Mesenchymal stem cell (in vitro differentiated cells and primary cell): ENCODE measurements at regions not wholly inside any gene's neighbourhood (a gene's known extent, or its start where the extent isn't known, plus 50 kb on each side); places are given as distances from the start of the nearest gene placed in this dataset.

Experiments
- DNase-seq: peaks from one replicate; pipeline ENCODE4 v3.0.0-alpha.2; 2013
- H2AFZ ChIP-seq: one replicate; pipeline ENCODE4 v1.6.1; 2013; ENCODE audit warnings: low read depth, mild to moderate bottlenecking, control low read depth, inconsistent platforms, low read length, moderate library complexity
- H2AK5ac ChIP-seq: 2 replicates; pipeline ENCODE4 v1.6.1; 2013; ENCODE audit warnings: low read length, moderate library complexity, mild to moderate bottlenecking, inconsistent platforms; ENCODE audit not compliant: severe bottlenecking
- H2BK120ac ChIP-seq: one replicate; pipeline ENCODE4 v1.6.1; 2013; ENCODE audit warnings: low read depth, mild to moderate bottlenecking, inconsistent platforms, low read length, moderate library complexity
- H2BK12ac ChIP-seq, 2 experiments: one replicate each; pipeline ENCODE4 v1.6.1; 2013; ENCODE audit warnings: inconsistent platforms in 2 of 2, low read length in 2 of 2, mild to moderate bottlenecking in 2 of 2, moderate library complexity in 2 of 2, control low read depth in 1 of 2
- H2BK15ac ChIP-seq: one replicate; pipeline ENCODE4 v1.6.1; 2013; ENCODE audit warnings: mild to moderate bottlenecking, low read depth, inconsistent platforms; ENCODE audit not compliant: poor library complexity, severe bottlenecking
- H2BK5ac ChIP-seq: 2 replicates; pipeline ENCODE4 v1.6.1; 2013; ENCODE audit warnings: low read depth, mild to moderate bottlenecking, low read length, control low read depth, inconsistent platforms; ENCODE audit not compliant: poor library complexity, severe bottlenecking
- H3K14ac ChIP-seq, 2 experiments: one replicate each; pipeline ENCODE4 v1.6.1; 2013; ENCODE audit warnings: inconsistent platforms in 2 of 2, low read length in 2 of 2, control low read depth in 1 of 2, mild to moderate bottlenecking in 1 of 2, moderate library complexity in 1 of 2
- H3K18ac ChIP-seq, 2 experiments: one replicate each; pipeline ENCODE4 v1.6.1; 2013; ENCODE audit warnings: inconsistent platforms in 2 of 2, low read length in 2 of 2, control low read depth in 1 of 2, low read depth in 1 of 2, mild to moderate bottlenecking in 1 of 2
- H3K23ac ChIP-seq, 2 experiments: one replicate each; pipeline ENCODE4 v1.6.1; 2013; ENCODE audit warnings: inconsistent platforms in 2 of 2, low read length in 2 of 2, mild to moderate bottlenecking in 2 of 2, moderate library complexity in 2 of 2, control low read depth in 1 of 2
- H3K27ac ChIP-seq: 2 replicates; pipeline ENCODE4 v1.5.1; 2013; ENCODE audit warnings: mild to moderate bottlenecking, moderate library complexity, low read length, control low read depth, inconsistent platforms; ENCODE audit not compliant: poor library complexity, severe bottlenecking
- H3K27me3 ChIP-seq, 2 experiments: 2 replicates each; pipeline versions ENCODE4 v1.6.1 to v1.7.0; 2013; ENCODE audit warnings: low read length in 2 of 2, mild to moderate bottlenecking in 2 of 2, moderate library complexity in 2 of 2, control low read depth in 1 of 2, inconsistent platforms in 1 of 2; ENCODE audit not compliant: control insufficient read depth in 1 of 2, insufficient read depth in 1 of 2
- H3K36me3 ChIP-seq, 2 experiments: 2 replicates each; pipeline versions ENCODE4 v1.6.1 to v1.7.0; 2013; ENCODE audit warnings: low read length in 2 of 2, control low read depth in 1 of 2, inconsistent platforms in 1 of 2, low read depth in 1 of 2, mild to moderate bottlenecking in 1 of 2; ENCODE audit not compliant: insufficient read depth in 2 of 2, control insufficient read depth in 1 of 2
- H3K4ac ChIP-seq, 2 experiments: one replicate each; pipeline ENCODE4 v1.6.1; 2013; ENCODE audit warnings: inconsistent platforms in 2 of 2, low read length in 2 of 2, mild to moderate bottlenecking in 2 of 2, moderate library complexity in 2 of 2, control low read depth in 1 of 2, low read depth in 1 of 2
- H3K4me1 ChIP-seq: 2 replicates; pipeline ENCODE4 v1.6.1; 2013; ENCODE audit warnings: low read depth, low read length, control low read depth; ENCODE audit not compliant: control insufficient read depth, insufficient read depth
- H3K4me2 ChIP-seq: 2 replicates; pipeline ENCODE4 v1.6.1; 2013; ENCODE audit warnings: low read length, mild to moderate bottlenecking, inconsistent platforms; ENCODE audit not compliant: poor library complexity, severe bottlenecking
- H3K4me3 ChIP-seq, 2 experiments: 2 replicates each; pipeline versions ENCODE4 v1.5.1 to v1.7.0; 2013; ENCODE audit warnings: low read length in 2 of 2, mild to moderate bottlenecking in 2 of 2, control low read depth in 1 of 2, low read depth in 1 of 2; ENCODE audit not compliant: insufficient read depth in 1 of 2
- H3K79me1 ChIP-seq: replicated peaks from 2 replicates; pipeline ENCODE4 v1.6.1; 2013; ENCODE audit warnings: mild to moderate bottlenecking, control low read depth, low read length, inconsistent platforms; ENCODE audit not compliant: poor library complexity, severe bottlenecking
- H3K9ac ChIP-seq: 2 replicates; pipeline ENCODE4 v1.7.0; 2013; ENCODE audit warnings: mild to moderate bottlenecking, low read length, moderate library complexity
- H3K9me3 ChIP-seq: 2 replicates; pipeline ENCODE4 v1.7.0; 2013; ENCODE audit warnings: mild to moderate bottlenecking, low read length; ENCODE audit not compliant: control insufficient read depth
- H4K8ac ChIP-seq: one replicate; pipeline ENCODE4 v1.6.1; 2013; ENCODE audit warnings: inconsistent platforms, mild to moderate bottlenecking, low read length, moderate library complexity
- H4K91ac ChIP-seq: one replicate; pipeline ENCODE4 v1.6.1; 2013; ENCODE audit warnings: mild to moderate bottlenecking, low read length, inconsistent platforms
- WGBS: methylation state at CpG from one replicate; pipeline ENCODE4 v1.1.7; 2013; ENCODE audit warnings: mixed read lengths; 5-methylcytosine and 5-hydroxymethylcytosine counted together

DNA sequence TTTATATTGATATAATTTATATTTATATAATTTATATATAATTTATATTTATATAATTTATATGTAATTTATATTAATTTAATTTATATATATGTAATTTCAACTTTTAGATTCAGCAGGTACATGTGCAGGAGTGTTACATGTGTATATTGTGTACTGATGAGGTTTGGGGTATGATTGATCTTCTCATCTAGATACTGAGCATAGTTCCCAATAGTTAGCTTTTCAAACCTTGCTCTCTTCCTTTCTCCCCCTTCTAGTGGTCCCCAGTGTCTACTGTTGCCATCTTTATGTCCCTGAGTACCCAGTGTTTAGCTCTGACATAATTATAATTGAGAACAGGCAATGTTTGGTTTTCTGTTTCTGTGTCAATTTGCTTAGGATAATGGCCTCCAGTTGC, 1335.3 kb upstream of the CDH2 start:
- Histone ChIP-seq H2AK5ac (no peak overlapping the region), H4K8ac (no peak overlapping the region), H2BK120ac (no peak overlapping the region), H4K91ac (no peak overlapping the region), H3K9me3 (peaks cover 6% of the 10 kb centered on the region), H3K36me3 (no peaks in the 10 kb centered on the region), H3K18ac (no peak overlapping the region), H3K4ac (no peak overlapping the region), H3K4me1 (no peaks in the 10 kb centered on the region), H3K23ac (no peak overlapping the region), H3K27me3 (no peaks in the 10 kb centered on the region), H2BK15ac (no peak overlapping the region), H3K14ac (no peak overlapping the region), H3K4me3 (no peak overlapping the region), H3K9ac (no peak overlapping the region), H3K4me2 (no peak overlapping the region), H3K79me1 (no peaks in the 10 kb centered on the region), H2BK5ac (no peak overlapping the region), H2BK12ac (no peak overlapping the region), H3K27ac (no peak overlapping the region), H2AFZ (no peak overlapping the region)
- DNase-seq, result no peak

DNA sequence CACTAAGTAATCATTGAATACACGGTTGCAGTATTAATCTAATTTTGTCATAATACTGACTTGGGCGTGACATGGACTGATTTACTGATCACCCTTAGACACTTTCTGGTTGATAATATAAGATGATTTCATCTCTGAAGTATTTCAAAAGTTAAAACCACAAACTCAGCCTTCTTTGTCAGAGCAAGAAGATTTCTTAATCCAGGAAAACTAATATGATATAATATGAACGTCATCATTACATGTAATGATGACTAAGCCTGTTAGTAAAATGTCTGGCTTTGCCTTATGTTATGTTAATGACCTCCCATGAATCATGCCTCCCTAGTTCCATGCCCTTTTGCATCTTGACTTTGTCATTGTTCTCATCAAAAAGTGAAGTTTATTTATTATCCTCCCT, 1325.0 kb upstream of the CDH2 start:
- Histone ChIP-seq H2BK15ac (no peak overlapping the region), H3K27ac (no peak overlapping the region), H3K23ac (no peak overlapping the region), H2BK120ac (no peak overlapping the region), H2BK12ac (no peak overlapping the region), H3K9ac (no peak overlapping the region), H3K79me1 (no peaks in the 10 kb centered on the region), H3K27me3 (no peaks in the 10 kb centered on the region), H3K4me1 (no peaks in the 10 kb centered on the region), H3K4me2 (no peak overlapping the region), H2BK5ac (no peak overlapping the region), H3K4ac (no peak overlapping the region), H3K36me3 (no peaks in the 10 kb centered on the region), H2AFZ (no peak overlapping the region), H4K8ac (no peak overlapping the region), H3K9me3 (no peaks in the 10 kb centered on the region), H3K4me3 (no peak overlapping the region), H4K91ac (no peak overlapping the region), H3K18ac (no peak overlapping the region), H2AK5ac (no peak overlapping the region), H3K14ac (no peak overlapping the region)
- WGBS, result 57% methylated on average over 1 of the region's 3 CpGs
- DNase-seq, result peak; percentile 58

DNA sequence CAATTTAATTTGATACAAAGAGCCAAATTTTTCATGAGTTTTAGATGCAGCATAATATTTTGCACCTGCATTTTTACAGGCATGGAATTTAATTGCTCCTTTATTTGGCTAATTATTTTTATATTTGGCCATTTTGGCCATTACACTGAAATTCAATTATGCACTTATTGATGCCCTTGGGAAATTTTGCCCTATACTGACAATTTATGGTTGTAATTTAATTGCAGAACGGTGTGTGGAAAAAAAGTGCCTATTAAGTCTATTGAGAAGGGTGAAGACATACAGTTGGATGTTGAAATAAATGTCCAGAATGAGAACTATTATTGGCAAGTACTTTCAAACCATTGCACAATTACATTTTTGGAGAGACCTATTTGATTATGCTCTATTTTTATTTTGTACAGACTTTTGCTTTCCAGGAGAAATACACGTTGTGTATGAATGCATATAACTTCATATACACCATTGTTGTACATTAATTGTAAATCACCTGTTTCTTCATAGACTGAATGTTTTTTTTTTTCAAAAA, 1319.3 kb upstream of the CDH2 start:
- Histone ChIP-seq H2AK5ac (no peak overlapping the region), H3K9ac (no peak overlapping the region), H3K14ac (no peak overlapping the region), H3K27me3 (no peaks in the 10 kb centered on the region), H3K27ac (no peak overlapping the region), H4K8ac (no peak overlapping the region), H3K4ac (no peak overlapping the region), H3K79me1 (no peaks in the 10 kb centered on the region), H3K18ac (no peak overlapping the region), H4K91ac (no peak overlapping the region), H2BK12ac (no peak overlapping the region), H2BK15ac (no peak overlapping the region), H2AFZ (no peak overlapping the region), H2BK120ac (no peak overlapping the region), H2BK5ac (no peak overlapping the region), H3K4me1 (no peaks in the 10 kb centered on the region), H3K4me2 (no peak overlapping the region), H3K36me3 (no peaks in the 10 kb centered on the region), H3K4me3 (no peak overlapping the region), H3K23ac (no peak overlapping the region), H3K9me3 (no peaks in the 10 kb centered on the region)
- 80% methylated on average over 1 of the region's 2 CpGs for WGBS
- no peak for DNase-seq

DNA sequence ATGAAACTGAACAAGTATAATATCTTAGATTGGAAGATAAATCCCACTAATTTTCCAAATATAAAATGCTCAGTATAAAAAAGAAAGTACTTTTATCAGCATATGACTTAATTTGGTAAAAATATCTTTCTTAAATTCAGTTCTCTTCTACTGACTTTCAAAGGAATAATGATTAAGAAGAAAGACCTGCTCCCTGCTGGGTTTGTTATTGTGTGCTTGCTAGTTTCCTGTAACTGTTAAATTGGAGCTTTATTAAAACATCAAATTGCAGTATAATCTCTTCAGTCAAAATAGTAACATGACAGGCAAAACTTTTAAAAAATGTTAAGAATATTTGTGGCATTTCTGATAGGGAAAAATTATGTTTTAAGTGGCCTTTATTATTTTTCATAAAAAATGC, 1317.4 kb upstream of the CDH2 start:
- Histone ChIP-seq H4K8ac (no peak overlapping the region), H2BK15ac (no peak overlapping the region), H3K4me2 (no peak overlapping the region), H4K91ac (no peak overlapping the region), H3K27ac (no peak overlapping the region), H3K18ac (no peak overlapping the region), H2BK5ac (no peak overlapping the region), H2AFZ (no peak overlapping the region), H3K23ac (no peak overlapping the region), H3K4ac (no peak overlapping the region), H3K9ac (no peak overlapping the region), H3K4me3 (no peak overlapping the region), H3K27me3 (no peaks in the 10 kb centered on the region), H3K9me3 (no peaks in the 10 kb centered on the region), H3K4me1 (no peaks in the 10 kb centered on the region), H3K79me1 (no peaks in the 10 kb centered on the region), H3K14ac (no peak overlapping the region), H2BK120ac (no peak overlapping the region), H2AK5ac (no peak overlapping the region), H2BK12ac (no peak overlapping the region), H3K36me3 (no peaks in the 10 kb centered on the region)
- DNase-seq, result no peak
